ENCODE measurements at regions not wholly inside any gene's neighbourhood (a gene's known extent, or its start where the extent isn't known, plus 50 kb on each side); places are given as distances from the start of the nearest gene placed in this dataset.

GRCh38 chr20:50292079-50292590 lies 101.5 kb downstream of the CEBPB start:
- H3K4me1 ChIP-seq (ENCODE audit: insufficient read depth, low read length) = peaks cover 5% of the 10 kb centered on the region; the same call in 1 of the 2 replicates
- no peak overlapping the region for H3K27ac ChIP-seq (ENCODE audit: low read depth, low read length)
- H3K4me3 ChIP-seq (ENCODE audit: low read length) = no peak overlapping the region
- H3K36me3 ChIP-seq (ENCODE audit: insufficient read depth, low read length) = no peaks in the 10 kb centered on the region
- H3K27me3 ChIP-seq (ENCODE audit: insufficient read depth, low read length) = no peaks in the 10 kb centered on the region
- WGBS = 86% methylated on average over 8 of the region's 8 CpGs
- H3K9me3 ChIP-seq (ENCODE audit: insufficient read depth, low read depth, low read length) = no peaks in the 10 kb centered on the region
- H3K9ac ChIP-seq (ENCODE audit: low read depth, low read length) = no peak overlapping the region

DNA sequence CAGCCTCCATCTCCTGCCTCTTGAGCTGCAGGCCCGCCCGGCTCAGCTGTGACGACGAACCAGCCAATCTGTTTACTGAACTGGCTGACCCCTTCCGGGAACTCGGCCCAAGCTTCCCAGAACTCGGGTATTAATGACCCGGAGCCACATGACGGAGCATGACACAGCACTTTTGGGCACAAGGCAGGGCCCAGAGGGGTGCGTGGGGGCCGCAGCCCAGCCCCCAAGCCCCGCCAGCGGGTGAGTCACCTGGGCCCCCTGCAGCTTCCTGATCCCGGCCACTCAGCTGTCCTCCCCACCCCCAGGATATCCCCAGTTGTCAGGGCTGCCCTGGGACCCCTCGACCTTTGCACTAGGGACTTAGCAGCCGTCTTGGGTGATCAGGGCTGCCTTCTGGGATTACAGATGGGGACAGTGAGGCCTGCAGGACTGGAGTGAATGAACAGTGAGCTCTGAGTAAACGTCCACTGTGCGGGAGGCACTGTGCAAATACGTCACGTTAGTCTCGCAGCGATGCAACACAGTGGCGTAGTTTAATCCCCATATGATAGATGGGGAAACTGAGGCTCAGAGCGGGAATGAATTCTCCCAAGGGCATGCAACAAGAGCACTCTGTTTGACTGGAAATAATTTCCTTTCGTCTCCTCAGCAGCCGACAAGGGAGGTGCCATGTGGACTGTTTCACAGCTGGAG lies 102.1 kb downstream of the CEBPB start:
- H3K27me3 ChIP-seq (ENCODE audit: insufficient read depth, low read length) = no peaks in the 10 kb centered on the region
- H3K9me3 ChIP-seq (ENCODE audit: insufficient read depth, low read depth, low read length) = no peaks in the 10 kb centered on the region
- no peaks in the 10 kb centered on the region for H3K36me3 ChIP-seq (ENCODE audit: insufficient read depth, low read length)
- no peak overlapping the region for H3K4me3 ChIP-seq (ENCODE audit: low read length)
- peaks cover 5% of the 10 kb centered on the region; the same call in 1 of the 2 replicates for H3K4me1 ChIP-seq (ENCODE audit: insufficient read depth, low read length)
- 65% methylated on average over 26 of the region's 26 CpGs for WGBS
- H3K9ac ChIP-seq (ENCODE audit: low read depth, low read length) = no peak overlapping the region
- H3K27ac ChIP-seq (ENCODE audit: low read depth, low read length) = peak overlapping the region; percentile 13; the same call in 1 of the 2 replicates

GRCh38 chr20:50293284-50294139 lies 102.9 kb downstream of the CEBPB start:
- Histone ChIP-seq H3K4me3 (ENCODE audit: low read length) (no peak overlapping the region), H3K9me3 (ENCODE audit: insufficient read depth, low read depth, low read length) (no peaks in the 10 kb centered on the region), H3K27me3 (ENCODE audit: insufficient read depth, low read length) (no peaks in the 10 kb centered on the region), H3K27ac (ENCODE audit: low read depth, low read length) (0 out of 2 replicates have a peak overlapping the region, but pooled peaks have one; percentile 13), H3K4me1 (ENCODE audit: insufficient read depth, low read length) (peaks cover 5% of the 10 kb centered on the region; the same call in 1 of the 2 replicates), H3K9ac (ENCODE audit: low read depth, low read length) (no peak overlapping the region), H3K36me3 (ENCODE audit: insufficient read depth, low read length) (no peaks in the 10 kb centered on the region)
- 86% methylated on average over 20 of the region's 21 CpGs for WGBS

DNA sequence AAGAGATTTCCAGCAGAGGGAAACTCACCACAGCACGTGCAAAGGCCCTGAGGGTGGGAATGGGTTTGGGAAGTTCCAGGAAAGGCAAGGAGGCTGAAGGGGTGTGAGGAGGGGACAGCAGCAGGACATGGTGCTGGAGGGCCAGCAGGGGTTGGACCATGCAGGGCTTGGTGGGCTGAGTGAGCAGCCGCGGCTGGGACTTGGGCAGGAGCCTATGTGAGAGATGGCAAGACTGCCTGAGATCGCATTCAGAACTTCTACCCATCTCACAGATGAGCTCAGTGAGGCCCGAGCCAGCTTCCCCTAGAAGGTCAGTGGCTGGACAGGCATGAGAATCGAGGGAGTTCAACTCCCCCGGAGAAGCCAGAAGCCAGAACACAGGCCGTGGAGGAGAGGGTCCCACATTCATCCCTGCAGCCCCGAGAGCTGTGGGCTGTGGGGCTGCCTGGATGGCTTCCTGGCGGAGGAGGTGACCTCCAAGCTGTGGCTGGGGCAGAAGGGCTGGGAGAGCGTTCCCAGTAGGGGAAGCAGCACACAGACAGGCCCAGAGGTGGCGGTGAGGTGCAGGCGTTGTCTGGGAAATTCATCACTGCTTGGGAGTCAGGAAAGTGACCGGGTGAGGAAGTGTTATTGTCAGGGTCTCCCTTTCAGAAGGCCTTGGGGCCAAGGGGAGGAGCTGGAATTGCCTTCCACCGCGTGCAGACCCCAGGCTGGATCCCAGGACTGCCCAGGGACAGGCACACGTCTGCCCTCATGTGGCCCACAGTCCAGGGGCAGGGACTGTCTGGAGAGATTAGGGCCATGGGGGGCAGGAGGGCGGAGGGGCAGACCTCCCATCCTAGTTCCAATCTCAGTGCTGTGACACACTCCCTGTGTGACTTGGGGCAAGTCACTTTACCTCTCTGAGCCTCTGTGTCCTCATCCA lies 103.8 kb downstream of the CEBPB start:
- no peaks in the 10 kb centered on the region for H3K9me3 ChIP-seq (ENCODE audit: insufficient read depth, low read depth, low read length)
- H3K36me3 ChIP-seq (ENCODE audit: insufficient read depth, low read length) = no peaks in the 10 kb centered on the region
- H3K4me3 ChIP-seq (ENCODE audit: low read length) = no peak overlapping the region
- no peak overlapping the region for H3K9ac ChIP-seq (ENCODE audit: low read depth, low read length)
- no peak overlapping the region for H3K27ac ChIP-seq (ENCODE audit: low read depth, low read length)
- peaks cover 5% of the 10 kb centered on the region; the same call in 1 of the 2 replicates for H3K4me1 ChIP-seq (ENCODE audit: insufficient read depth, low read length)
- 78% methylated on average over 18 of the region's 18 CpGs for WGBS
- H3K27me3 ChIP-seq (ENCODE audit: insufficient read depth, low read length) = no peaks in the 10 kb centered on the region

DNA sequence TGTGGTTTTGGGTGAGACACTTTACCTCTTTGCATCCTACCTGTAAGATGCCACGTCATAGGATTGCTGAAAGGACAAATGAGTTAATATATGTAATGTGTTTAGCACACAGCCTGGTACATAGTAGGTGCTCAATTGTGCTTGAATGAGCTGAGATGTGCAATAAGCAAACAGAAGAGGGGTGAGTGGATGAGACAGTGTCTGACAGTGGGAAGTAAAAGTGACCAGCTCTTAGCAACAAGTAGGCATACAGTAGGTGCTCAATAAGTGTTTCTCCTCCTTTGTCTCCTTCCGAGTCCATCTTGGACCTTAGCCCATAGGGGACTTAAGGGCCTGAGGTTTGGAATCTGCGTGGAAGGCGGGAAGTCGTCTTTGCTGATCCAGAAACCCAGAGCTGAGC lies 104.7 kb downstream of the CEBPB start:
- no peak overlapping the region for H3K9ac ChIP-seq (ENCODE audit: low read depth, low read length)
- H3K27me3 ChIP-seq (ENCODE audit: insufficient read depth, low read length) = no peaks in the 10 kb centered on the region
- 92% methylated on average over 5 of the region's 5 CpGs for WGBS

GRCh38 chr20:50295762-50296449 lies 105.3 kb downstream of the CEBPB start:
- no peaks in the 10 kb centered on the region for H3K36me3 ChIP-seq (ENCODE audit: insufficient read depth, low read length)
- H3K9ac ChIP-seq (ENCODE audit: low read depth, low read length) = no peak overlapping the region
- no peak overlapping the region for H3K27ac ChIP-seq (ENCODE audit: low read depth, low read length)
- WGBS = 94% methylated on average over 20 of the region's 20 CpGs
- no peak overlapping the region for H3K4me3 ChIP-seq (ENCODE audit: low read length)
- no peaks in the 10 kb centered on the region for H3K9me3 ChIP-seq (ENCODE audit: insufficient read depth, low read depth, low read length)
- H3K27me3 ChIP-seq (ENCODE audit: insufficient read depth, low read length) = no peaks in the 10 kb centered on the region
- H3K4me1 ChIP-seq (ENCODE audit: insufficient read depth, low read length) = peaks cover 5% of the 10 kb centered on the region; the same call in 1 of the 2 replicates

More for the DNA sequence above, 104.7 kb downstream of the CEBPB start:
- no peaks in the 10 kb centered on the region for H3K36me3 ChIP-seq (ENCODE audit: insufficient read depth, low read length)
- H3K4me3 ChIP-seq (ENCODE audit: low read length) = no peak overlapping the region
- peaks cover 5% of the 10 kb centered on the region; the same call in 1 of the 2 replicates for H3K4me1 ChIP-seq (ENCODE audit: insufficient read depth, low read length)
- no peaks in the 10 kb centered on the region for H3K9me3 ChIP-seq (ENCODE audit: insufficient read depth, low read depth, low read length)
- no peak overlapping the region for H3K27ac ChIP-seq (ENCODE audit: low read depth, low read length)

DNA sequence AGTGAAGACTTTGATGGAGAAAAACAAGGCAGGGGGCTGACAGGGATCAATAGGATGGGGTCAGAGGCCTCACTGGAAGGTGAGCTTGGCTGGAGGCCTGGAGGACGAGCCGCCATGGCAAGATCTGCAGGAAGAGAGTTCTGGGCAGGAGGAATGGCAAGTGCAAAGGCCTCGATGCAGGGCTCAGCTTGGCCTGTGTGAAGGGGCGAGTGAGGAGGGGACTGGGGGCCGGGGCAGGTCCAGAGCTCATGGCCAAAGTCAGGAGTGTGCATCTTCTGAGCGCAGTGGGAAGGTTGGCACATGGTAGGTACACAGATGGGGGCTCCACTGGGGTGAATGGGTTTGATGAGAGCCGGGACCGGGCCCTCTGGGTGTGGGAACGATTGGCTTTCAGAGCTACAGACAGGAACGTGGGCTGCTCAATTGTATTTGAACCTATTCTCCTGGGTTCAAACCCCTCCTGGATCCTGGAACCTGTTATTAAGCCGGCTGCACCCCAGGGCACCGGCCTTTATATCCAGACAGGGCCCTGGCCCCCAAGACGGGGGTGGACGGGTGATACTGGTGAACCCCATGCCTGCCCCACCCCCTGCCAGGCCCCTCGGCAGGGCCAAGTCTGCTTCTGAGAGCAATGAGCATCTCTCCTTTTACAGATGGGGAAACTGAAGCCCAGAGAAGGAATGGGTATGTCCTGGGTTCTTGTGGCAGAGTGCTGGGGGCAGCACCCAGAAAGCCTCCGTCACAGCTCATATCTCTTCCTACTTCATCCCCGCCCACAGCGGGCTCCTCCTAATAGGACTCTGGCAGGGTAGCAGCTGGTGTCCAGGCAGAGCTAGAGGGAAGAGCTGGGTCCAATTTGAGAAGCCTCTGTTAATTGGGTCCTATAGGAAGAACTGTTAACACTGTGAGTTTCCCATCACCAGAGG lies 106.1 kb downstream of the CEBPB start:
- H3K36me3 ChIP-seq (ENCODE audit: insufficient read depth, low read length) = no peaks in the 10 kb centered on the region
- no peaks in the 10 kb centered on the region for H3K27me3 ChIP-seq (ENCODE audit: insufficient read depth, low read length)
- no peaks in the 10 kb centered on the region for H3K9me3 ChIP-seq (ENCODE audit: insufficient read depth, low read depth, low read length)
- H3K27ac ChIP-seq (ENCODE audit: low read depth, low read length) = no peak overlapping the region
- H3K4me3 ChIP-seq (ENCODE audit: low read length) = no peak overlapping the region
- peaks cover 5% of the 10 kb centered on the region; the same call in 1 of the 2 replicates for H3K4me1 ChIP-seq (ENCODE audit: insufficient read depth, low read length)
- H3K9ac ChIP-seq (ENCODE audit: low read depth, low read length) = no peak overlapping the region
- 86% methylated on average over 17 of the region's 18 CpGs for WGBS

DNA sequence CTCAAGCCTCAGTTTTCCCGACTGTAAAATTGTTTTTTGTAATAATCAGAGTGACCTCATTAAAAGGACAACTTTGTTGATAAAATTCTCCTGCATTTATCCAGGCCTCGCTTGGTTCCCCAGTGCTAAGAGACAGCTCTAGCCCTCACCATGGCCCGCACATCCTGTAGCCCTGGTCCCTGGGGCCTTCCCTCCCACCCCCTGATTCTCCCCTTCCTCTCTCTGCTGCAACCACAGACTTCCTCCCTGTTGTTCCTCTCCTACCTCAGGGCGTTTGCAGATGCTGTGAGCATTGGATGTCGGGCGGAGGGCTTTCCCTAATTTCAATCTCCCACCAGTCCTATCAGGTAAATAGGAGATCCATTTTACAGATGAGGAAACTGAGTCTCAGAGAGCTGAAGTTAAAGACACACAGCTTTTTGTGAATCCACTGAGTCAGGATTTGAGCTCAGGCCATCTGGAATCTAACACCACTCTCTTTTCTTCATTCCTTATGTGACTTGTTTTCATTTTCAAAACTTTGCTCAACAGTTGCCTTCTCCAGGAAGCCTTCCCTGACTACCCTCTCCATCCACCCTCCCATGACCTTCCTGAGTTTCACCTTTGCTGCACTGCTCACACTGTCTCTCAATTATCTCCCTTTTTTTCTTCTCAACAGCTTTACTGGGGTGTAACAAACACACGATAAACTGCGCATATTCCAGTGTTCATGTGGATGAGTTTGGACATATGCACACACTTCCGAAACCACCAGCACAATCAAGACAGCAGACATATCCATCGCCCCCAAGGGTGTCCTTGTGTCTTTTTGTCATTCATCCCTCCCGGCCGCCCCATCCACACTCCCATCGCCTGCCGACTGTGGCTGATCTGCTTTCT lies 107.1 kb downstream of the CEBPB start:
- no peaks in the 10 kb centered on the region for H3K36me3 ChIP-seq (ENCODE audit: insufficient read depth, low read length)
- no peaks in the 10 kb centered on the region for H3K9me3 ChIP-seq (ENCODE audit: insufficient read depth, low read depth, low read length)
- WGBS = 87% methylated on average over 14 of the region's 14 CpGs
- no peaks in the 10 kb centered on the region for H3K27me3 ChIP-seq (ENCODE audit: insufficient read depth, low read length)
- no peak overlapping the region for H3K27ac ChIP-seq (ENCODE audit: low read depth, low read length)
- no peak overlapping the region for H3K4me3 ChIP-seq (ENCODE audit: low read length)
- no peak overlapping the region for H3K9ac ChIP-seq (ENCODE audit: low read depth, low read length)
- peaks cover 3% of the 10 kb centered on the region; the same call in 1 of the 2 replicates for H3K4me1 ChIP-seq (ENCODE audit: insufficient read depth, low read length)
